ENCODE measurements at regions not wholly inside any gene's neighbourhood (a gene's known extent, or its start where the extent isn't known, plus 50 kb on each side); places are given as distances from the start of the nearest gene placed in this dataset.
A peak's percentile ranks its signal among the peaks of the same experiment; 100 is the strongest.
"Not testable (repeated sequence)": the region's sequence is repeated elsewhere in the genome, so short reads cannot be mapped to it uniquely, and the experiment has no call there.

DNA sequence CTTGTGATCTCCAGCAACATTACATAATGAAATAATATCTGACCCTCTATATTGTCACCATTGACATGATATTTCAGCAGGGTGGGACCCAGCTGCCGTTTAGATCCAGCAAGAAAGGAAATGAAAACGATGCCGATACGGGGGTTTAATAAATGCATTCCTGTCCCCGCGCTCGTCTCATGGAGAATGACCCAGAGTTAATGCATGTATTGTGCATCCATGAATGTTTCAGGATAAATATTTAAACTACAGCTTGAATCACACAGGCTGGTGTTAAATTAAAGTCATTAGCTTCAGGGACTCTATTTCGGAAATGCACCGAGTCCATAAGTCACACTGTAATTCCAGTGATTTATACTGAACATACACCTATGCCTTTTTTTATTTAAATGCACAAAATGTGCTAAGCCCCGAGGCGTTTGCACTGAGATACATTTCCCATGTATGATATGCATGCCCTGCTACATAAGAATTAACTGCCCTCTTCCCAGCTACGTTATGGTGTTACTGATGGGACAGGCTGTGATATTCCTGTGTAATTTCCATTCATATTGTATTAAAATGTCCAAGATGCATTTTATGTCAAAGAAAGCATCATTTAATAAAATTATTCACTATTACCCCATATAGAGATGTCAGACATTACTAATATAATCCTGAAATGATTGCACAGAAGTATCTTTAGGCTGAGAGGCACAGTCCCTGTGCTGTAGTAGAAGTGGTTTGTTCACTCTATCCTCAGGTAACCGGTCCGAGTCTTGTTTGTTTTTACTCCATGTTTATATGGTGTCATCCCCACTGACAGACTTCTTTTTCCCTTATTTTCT lies 109.3 kb upstream of the ZNF516 start:
- peak overlapping the region; percentile 51 for H2AFZ ChIP-seq
- no peaks in the 10 kb centered on the region for H3K79me2 ChIP-seq (ENCODE audit: insufficient read depth)
- 0 out of 2 replicates have a peak overlapping the region, but pooled peaks have one; percentile 18 for H3K9ac ChIP-seq
- no peaks in the 10 kb centered on the region for H3K27me3 ChIP-seq (replicated peaks; ENCODE audit: insufficient read depth)
- H3K4me2 ChIP-seq (ENCODE audit: unreplicated experiment) = no peak overlapping the region
- H3K4me3 ChIP-seq = no peak overlapping the region
- TF ChIP-seq EZH2 (IDR thresholded peaks at IDR 0.05; ENCODE audit: insufficient read depth, poor library complexity, severe bottlenecking) = no peak
- TF ChIP-seq EZH2phosphoT487 (IDR thresholded peaks at IDR 0.05; ENCODE audit: insufficient read depth, low read depth) = no peak
- no peak for DNase-seq
- H3K4me1 ChIP-seq (ENCODE audit: insufficient read depth) = peaks cover 12% of the 10 kb centered on the region; the same call in 1 of the 2 replicates
- peaks cover 8% of the 10 kb centered on the region; the same call in 1 of the 2 replicates for H3K9me2 ChIP-seq (ENCODE audit: insufficient read depth)
- H4K20me1 ChIP-seq (ENCODE audit: insufficient read depth) = no peaks in the 10 kb centered on the region
- H3K27ac ChIP-seq = peak overlapping the region; percentile 41
- no peaks in the 10 kb centered on the region for H3K9me3 ChIP-seq (ENCODE audit: low read depth)
- in situ Hi-C loops (cut with MboI) = no loop called here
- H3K36me3 ChIP-seq (ENCODE audit: low read depth) = no peaks in the 10 kb centered on the region
- WGBS, 2 experiments (ENCODE audit: low coverage in 1 of 2, low lambda C conversion rate in 2 of 2, missing lambda C conversion rate in 2 of 2) = 69 to 74% methylated on average over 14 of the region's 14 CpGs
- peaks cover 7% of the 10 kb centered on the region; the same call in 1 of the 2 replicates for H3F3A ChIP-seq (ENCODE audit: insufficient read depth)

DNA sequence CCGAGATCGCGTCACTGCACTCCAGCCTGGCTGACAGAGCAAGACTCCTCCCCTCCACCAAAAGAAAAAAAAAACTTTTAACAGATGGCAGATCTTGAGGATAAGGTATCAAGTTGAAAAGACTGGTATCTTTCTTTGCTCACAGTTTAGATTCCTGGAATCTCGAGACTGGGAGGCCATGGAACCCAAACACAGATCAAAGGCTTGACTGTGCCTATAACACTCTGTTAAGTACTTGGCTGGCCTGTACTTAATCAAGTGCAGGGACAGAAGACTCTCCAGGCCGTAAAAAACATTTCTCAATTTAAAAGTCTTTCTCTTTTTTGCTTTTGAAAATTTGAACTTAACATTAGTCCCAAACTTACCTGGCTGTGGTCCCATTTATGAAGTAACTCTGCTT lies 107.1 kb upstream of the ZNF516 start:
- 35 to 52% methylated on average over 5 of the region's 5 CpGs for WGBS, 2 experiments (ENCODE audit: low coverage in 1 of 2, low lambda C conversion rate in 2 of 2, missing lambda C conversion rate in 2 of 2)
- Histone ChIP-seq H3K27me3 (replicated peaks; ENCODE audit: insufficient read depth) (no peaks in the 10 kb centered on the region), H3F3A (ENCODE audit: insufficient read depth) (peaks cover 7% of the 10 kb centered on the region; the same call in 1 of the 2 replicates), H3K4me3 (no peak overlapping the region), H3K9ac (no peak overlapping the region), H3K9me3 (ENCODE audit: low read depth) (no peaks in the 10 kb centered on the region), H2AFZ (peak overlapping the region; percentile 18; the same call in 1 of the 2 replicates), H3K79me2 (ENCODE audit: insufficient read depth) (no peaks in the 10 kb centered on the region), H3K27ac (no peak overlapping the region), H3K9me2 (ENCODE audit: insufficient read depth) (peaks cover 8% of the 10 kb centered on the region; the same call in 1 of the 2 replicates), H4K20me1 (ENCODE audit: insufficient read depth) (no peaks in the 10 kb centered on the region), H3K4me1 (ENCODE audit: insufficient read depth) (peaks cover 12% of the 10 kb centered on the region; the same call in 1 of the 2 replicates), H3K4me2 (ENCODE audit: unreplicated experiment) (no peak overlapping the region), H3K36me3 (ENCODE audit: low read depth) (no peaks in the 10 kb centered on the region)
- TF ChIP-seq EZH2phosphoT487 (IDR thresholded peaks at IDR 0.05; ENCODE audit: insufficient read depth, low read depth) (no peak), EZH2 (IDR thresholded peaks at IDR 0.05; ENCODE audit: insufficient read depth, poor library complexity, severe bottlenecking) (no peak)
- in situ Hi-C loops (cut with MboI) = no loop called here
- peak; percentile 15 for DNase-seq

DNA sequence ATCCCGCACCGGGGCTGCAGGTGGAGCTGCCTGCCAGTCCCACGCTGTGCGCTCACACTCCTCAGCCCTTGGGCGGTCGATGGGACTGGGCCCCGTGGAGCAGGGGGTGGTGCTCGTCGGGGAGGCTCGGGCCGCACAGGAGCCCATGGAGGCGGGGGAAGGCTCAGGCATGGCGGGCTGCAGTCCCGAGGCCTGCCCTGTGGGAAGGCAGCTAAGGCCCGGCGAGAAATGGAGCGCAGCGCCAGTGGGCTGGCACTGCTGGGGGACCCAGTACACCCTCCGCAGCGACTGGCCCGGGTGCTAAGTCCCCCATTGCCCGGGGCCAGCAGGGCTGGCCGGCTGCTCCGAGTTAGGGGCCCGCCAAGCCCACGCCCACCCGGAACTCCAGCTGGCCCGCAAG lies 105.0 kb upstream of the ZNF516 start:
- H3K27me3 ChIP-seq (replicated peaks; ENCODE audit: insufficient read depth); H4K20me1 ChIP-seq (ENCODE audit: insufficient read depth); H2AFZ ChIP-seq; H3K9me3 ChIP-seq (ENCODE audit: low read depth); H3F3A ChIP-seq (ENCODE audit: insufficient read depth); DNase-seq; H3K9ac ChIP-seq; H3K27ac ChIP-seq; H3K36me3 ChIP-seq (ENCODE audit: low read depth); H3K9me2 ChIP-seq (ENCODE audit: insufficient read depth); in situ Hi-C loops (cut with MboI); H3K79me2 ChIP-seq (ENCODE audit: insufficient read depth); H3K4me2 ChIP-seq (ENCODE audit: unreplicated experiment); H3K4me3 ChIP-seq: not testable (repeated sequence)
- peaks cover 12% of the 10 kb centered on the region; the same call in 1 of the 2 replicates for H3K4me1 ChIP-seq (ENCODE audit: insufficient read depth)
- 90 to 93% methylated on average over 8 to 27 of the region's 28 CpGs for WGBS, 2 experiments (ENCODE audit: low coverage in 1 of 2, low lambda C conversion rate in 2 of 2, missing lambda C conversion rate in 2 of 2)

DNA sequence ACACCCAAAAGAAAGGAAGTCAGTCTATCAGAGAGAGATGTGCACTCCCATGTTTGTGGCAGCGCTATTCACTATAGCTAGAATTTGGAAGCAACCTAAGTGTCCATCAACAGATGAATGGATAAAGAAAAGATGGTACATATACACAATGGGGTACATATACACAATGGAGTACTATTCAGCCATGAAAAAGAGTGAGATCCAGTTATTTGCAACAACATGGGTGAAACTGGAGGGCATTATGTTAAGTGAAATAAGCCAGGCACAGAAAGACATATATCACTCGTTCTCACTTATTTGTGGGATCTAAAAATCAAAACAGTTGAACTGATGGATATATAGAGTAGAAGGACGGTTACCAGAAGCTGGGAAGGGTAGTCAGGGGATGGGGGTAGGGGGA lies 99.9 kb upstream of the ZNF516 start:
- H3K9me3 ChIP-seq (ENCODE audit: low read depth) = no peaks in the 10 kb centered on the region
- whole genome bisulfite sequencing, 2 experiments (ENCODE audit: low coverage in 1 of 2, low lambda C conversion rate in 2 of 2, missing lambda C conversion rate in 2 of 2) = 74 to 75% methylated on average over 3 of the region's 3 CpGs
- no peak overlapping the region for H3K9ac ChIP-seq
- H4K20me1 ChIP-seq (ENCODE audit: insufficient read depth) = no peaks in the 10 kb centered on the region
- H3F3A ChIP-seq (ENCODE audit: insufficient read depth) = no peaks in the 10 kb centered on the region
- H2AFZ ChIP-seq = no peak overlapping the region
- no peaks in the 10 kb centered on the region for H3K9me2 ChIP-seq (ENCODE audit: insufficient read depth)
- H3K27ac ChIP-seq = no peak overlapping the region
- TF ChIP-seq EZH2 (IDR thresholded peaks at IDR 0.05; ENCODE audit: insufficient read depth, poor library complexity, severe bottlenecking) = no peak
- TF ChIP-seq EZH2phosphoT487 (IDR thresholded peaks at IDR 0.05; ENCODE audit: insufficient read depth, low read depth) = no peak
- DNase-seq = no peak
- no peaks in the 10 kb centered on the region for H3K27me3 ChIP-seq (replicated peaks; ENCODE audit: insufficient read depth)
- in situ Hi-C loops (cut with MboI) = no loop called here
- no peaks in the 10 kb centered on the region for H3K36me3 ChIP-seq (ENCODE audit: low read depth)
- no peaks in the 10 kb centered on the region for H3K4me1 ChIP-seq (ENCODE audit: insufficient read depth)
- H3K79me2 ChIP-seq (ENCODE audit: insufficient read depth) = no peaks in the 10 kb centered on the region
- H3K4me3 ChIP-seq = no peak overlapping the region
- H3K4me2 ChIP-seq (ENCODE audit: unreplicated experiment) = no peak overlapping the region
